ENCODE measurements at regions not wholly inside any gene's neighbourhood (a gene's known extent, or its start where the extent isn't known, plus 50 kb on each side); places are given as distances from the start of the nearest gene placed in this dataset.

GRCh38 chr3:152204218-152204617 lies 64.5 kb upstream of the MBNL1 start:
- TF ChIP-seq ISL1 (CRISPR knock-in tag; IDR thresholded peaks at IDR 0.05) (no peak), BACH2 (CRISPR knock-in tag; IDR thresholded peaks at IDR 0.05; ENCODE audit: borderline replicate concordance) (no peak), RARB (CRISPR knock-in tag; IDR thresholded peaks at IDR 0.05) (no peak), TCF4 (CRISPR knock-in tag; IDR thresholded peaks at IDR 0.05; ENCODE audit: borderline replicate concordance) (no peak)
